Spleen (tissue), 7 donors: ENCODE measurements at regions not wholly inside any gene's neighbourhood (a gene's known extent, or its start where the extent isn't known, plus 50 kb on each side); places are given as distances from the start of the nearest gene placed in this dataset.

Source experiments
- POLR2AphosphoS5 ChIP-seq, 3 donors: sonication (generic); formaldehyde crosslinking; IDR thresholded peaks; one replicate each; pipeline ENCODE4 v1.5.1; 2017; ENCODE audit warnings: antibody characterized with exemption in 3 of 3
- TF ChIP-seq, protein P1 (sequence below), 11 experiments: fragments of 200-600 bp in 7 of 11; fragments of 450-650 bp in 4 of 11; sonication (generic) in 4 of 11; IDR thresholded peaks in 8 of 11; conservative IDR thresholded peaks in 3 of 11; 1 replicate in 7 of 11; 2 replicates in 4 of 11; pipeline versions ENCODE4 v1.4.0 to v1.8.0; 2016 to 2021; ENCODE audit warnings: antibody characterized with exemption in 11 of 11, inconsistent platforms in 4 of 11, mild to moderate bottlenecking in 1 of 11
- donor health status: DM: no; HTN: no; CAD: no; lungs with moderate emphysema.
- donor health status: DM: no; HTN: no; CAD: no.
- donor health status: DM: no; HTN: no; CAD: no.

DNA sequence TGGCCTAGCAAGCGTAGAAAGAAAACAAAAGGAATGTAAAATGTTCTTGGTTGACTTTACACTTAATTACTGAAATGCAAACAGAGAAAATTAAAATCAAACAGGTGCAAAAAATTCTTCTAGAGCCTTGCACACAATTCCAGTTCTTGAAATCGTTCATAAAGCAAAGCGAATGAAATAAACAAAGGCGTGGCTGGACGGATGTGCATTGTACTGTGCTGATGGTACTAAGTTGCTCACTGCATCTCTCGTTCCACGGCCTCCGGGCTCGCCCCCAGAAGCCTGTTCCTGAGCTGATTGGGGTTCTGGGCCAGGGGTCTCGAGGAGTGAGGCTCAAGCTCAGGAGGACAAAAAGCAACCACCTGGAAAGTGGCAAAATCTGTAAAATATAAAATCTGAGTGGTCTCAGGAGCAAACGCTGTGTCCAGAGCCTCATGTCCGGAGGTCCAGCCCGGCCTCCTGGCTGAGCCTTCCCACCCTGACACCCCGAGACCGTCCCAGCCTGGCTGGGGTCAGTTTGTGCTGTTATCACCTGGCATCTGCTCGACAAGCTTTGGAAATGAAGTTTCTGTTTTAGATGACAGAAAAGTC lies 71.3 kb downstream of the TTLL2 start:
- TF ChIP-seq POLR2AphosphoS5 (IDR thresholded peaks at IDR 0.05) = no peak
- TF ChIP-seq, protein P1, sequence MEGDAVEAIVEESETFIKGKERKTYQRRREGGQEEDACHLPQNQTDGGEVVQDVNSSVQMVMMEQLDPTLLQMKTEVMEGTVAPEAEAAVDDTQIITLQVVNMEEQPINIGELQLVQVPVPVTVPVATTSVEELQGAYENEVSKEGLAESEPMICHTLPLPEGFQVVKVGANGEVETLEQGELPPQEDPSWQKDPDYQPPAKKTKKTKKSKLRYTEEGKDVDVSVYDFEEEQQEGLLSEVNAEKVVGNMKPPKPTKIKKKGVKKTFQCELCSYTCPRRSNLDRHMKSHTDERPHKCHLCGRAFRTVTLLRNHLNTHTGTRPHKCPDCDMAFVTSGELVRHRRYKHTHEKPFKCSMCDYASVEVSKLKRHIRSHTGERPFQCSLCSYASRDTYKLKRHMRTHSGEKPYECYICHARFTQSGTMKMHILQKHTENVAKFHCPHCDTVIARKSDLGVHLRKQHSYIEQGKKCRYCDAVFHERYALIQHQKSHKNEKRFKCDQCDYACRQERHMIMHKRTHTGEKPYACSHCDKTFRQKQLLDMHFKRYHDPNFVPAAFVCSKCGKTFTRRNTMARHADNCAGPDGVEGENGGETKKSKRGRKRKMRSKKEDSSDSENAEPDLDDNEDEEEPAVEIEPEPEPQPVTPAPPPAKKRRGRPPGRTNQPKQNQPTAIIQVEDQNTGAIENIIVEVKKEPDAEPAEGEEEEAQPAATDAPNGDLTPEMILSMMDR (IDR thresholded peaks at IDR 0.05 in 8 of 11, conservative IDR thresholded peaks at IDR 0.05 in 3 of 11) = no peak
